IMR-90 (cell line): ENCODE measurements at regions not wholly inside any gene's neighbourhood (a gene's known extent, or its start where the extent isn't known, plus 50 kb on each side); places are given as distances from the start of the nearest gene placed in this dataset.

Experiments used
- CTCF ChIP-seq: conservative IDR thresholded peaks from 2 replicates; pipeline ENCODE4 v1.5.1; 2012; ENCODE audit warnings: mild to moderate bottlenecking, low read depth, low read length, improper control_type of control experiment
- FOS ChIP-seq: fragments of 150-350 bp; IDR thresholded peaks from 2 replicates; pipeline ENCODE4 v1.6.1; 2016; ENCODE audit warnings: low read depth, low read length
- MAFK ChIP-seq: IDR thresholded peaks from 2 replicates; pipeline ENCODE4 v1.6.1; 2012; ENCODE audit warnings: low read depth, low read length, improper control_type of control experiment
- MXI1 ChIP-seq: IDR thresholded peaks from 2 replicates; pipeline ENCODE4 v1.6.1; 2012; ENCODE audit warnings: low read depth, mild to moderate bottlenecking, low read length, moderate library complexity, borderline replicate concordance
- POLR2A ChIP-seq: IDR thresholded peaks from 2 replicates; pipeline ENCODE4 v1.6.1; 2012; ENCODE audit warnings: mild to moderate bottlenecking, low read depth, low read length
- TF ChIP-seq, protein P1 (sequence below): fragments of 150-350 bp; IDR thresholded peaks from 2 replicates; pipeline ENCODE4 v1.6.1; 2017; ENCODE audit warnings: mild to moderate bottlenecking, antibody characterized with exemption, low read length, low read depth

- TF ChIP-seq CTCF = no peak
- no peak for TF ChIP-seq POLR2A
- TF ChIP-seq MXI1 = no peak
- TF ChIP-seq, protein P1, sequence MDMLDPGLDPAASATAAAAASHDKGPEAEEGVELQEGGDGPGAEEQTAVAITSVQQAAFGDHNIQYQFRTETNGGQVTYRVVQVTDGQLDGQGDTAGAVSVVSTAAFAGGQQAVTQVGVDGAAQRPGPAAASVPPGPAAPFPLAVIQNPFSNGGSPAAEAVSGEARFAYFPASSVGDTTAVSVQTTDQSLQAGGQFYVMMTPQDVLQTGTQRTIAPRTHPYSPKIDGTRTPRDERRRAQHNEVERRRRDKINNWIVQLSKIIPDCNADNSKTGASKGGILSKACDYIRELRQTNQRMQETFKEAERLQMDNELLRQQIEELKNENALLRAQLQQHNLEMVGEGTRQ = no peak
- TF ChIP-seq FOS = no peak
- no peak for TF ChIP-seq MAFK
Observed at GRCh38 chr14:95815226-95815690, 61.4 kb upstream of the TUNAR start.
